ENCODE measurements at regions not wholly inside any gene's neighbourhood (a gene's known extent, or its start where the extent isn't known, plus 50 kb on each side); places are given as distances from the start of the nearest gene placed in this dataset.
A peak's percentile ranks its signal among the peaks of the same experiment; 100 is the strongest.

- WGBS, 2 donors (ENCODE audit: low coverage in 1 of 2): 94 to 95% methylated on average over 5 to 6 of the region's 6 CpGs
- no peak for ATAC-seq
- TF ChIP-seq EP300 (IDR thresholded peaks at IDR 0.05): no peak
- no peak for TF ChIP-seq CTCF (IDR thresholded peaks at IDR 0.05)
- no peak for TF ChIP-seq POLR2AphosphoS5 (IDR thresholded peaks at IDR 0.05)
- TF ChIP-seq POLR2A (IDR thresholded peaks at IDR 0.05): no peak
- H3K4me3 ChIP-seq: no peak overlapping the region
- H3K36me3 ChIP-seq: no peaks in the 10 kb centered on the region
- peaks cover 0 to 20% (median 0%) of the 10 kb centered on the region in 3 donors for H3K4me1 ChIP-seq
- no peaks in the 10 kb centered on the region for H3K9me3 ChIP-seq
- H3K27me3 ChIP-seq: no peaks in the 10 kb centered on the region
- H3K27ac ChIP-seq: no peak overlapping the region
These were observed 331.6 kb downstream of the DUSP6 start for GRCh38 chr12:89020689-89021088.

- ATAC-seq: no peak
- no peak overlapping the region for H3K27ac ChIP-seq
- H3K9me3 ChIP-seq: no peaks in the 10 kb centered on the region
- TF ChIP-seq POLR2AphosphoS5 (IDR thresholded peaks at IDR 0.05): no peak
- no peak for TF ChIP-seq POLR2A (IDR thresholded peaks at IDR 0.05)
- no peak for TF ChIP-seq EP300 (IDR thresholded peaks at IDR 0.05)
- no peak for TF ChIP-seq CTCF (IDR thresholded peaks at IDR 0.05)
- no peak overlapping the region for H3K4me3 ChIP-seq
- H3K27me3 ChIP-seq: no peaks in the 10 kb centered on the region
- H3K36me3 ChIP-seq: no peaks in the 10 kb centered on the region
- H3K4me1 ChIP-seq: peaks cover 0 to 20% (median 0%) of the 10 kb centered on the region in 3 donors
These were observed 332.2 kb downstream of the DUSP6 start for GRCh38 chr12:89020121-89020480.

- TF ChIP-seq EP300 (IDR thresholded peaks at IDR 0.05) (no peak), POLR2AphosphoS5 (IDR thresholded peaks at IDR 0.05) (no peak), CTCF (IDR thresholded peaks at IDR 0.05) (peak; percentile 67 to 89 (median 82))
- ATAC-seq: peak; percentile 91
- Histone ChIP-seq H3K36me3 (no peaks in the 10 kb centered on the region), H3K9me3 (no peaks in the 10 kb centered on the region), H3K27me3 (no peaks in the 10 kb centered on the region), H3K27ac (no peak overlapping the region), H3K4me3 (peak overlapping the region; percentile 9 to 24), H3K4me1 (peaks cover 0 to 20% (median 0%) of the 10 kb centered on the region in 3 donors)
- WGBS, 2 donors (ENCODE audit: low coverage in 1 of 2): 2 to 5% methylated on average over 10 to 14 of the region's 14 CpGs
These were observed 332.7 kb downstream of the DUSP6 start for GRCh38 chr12:89019439-89020120.

DNA sequence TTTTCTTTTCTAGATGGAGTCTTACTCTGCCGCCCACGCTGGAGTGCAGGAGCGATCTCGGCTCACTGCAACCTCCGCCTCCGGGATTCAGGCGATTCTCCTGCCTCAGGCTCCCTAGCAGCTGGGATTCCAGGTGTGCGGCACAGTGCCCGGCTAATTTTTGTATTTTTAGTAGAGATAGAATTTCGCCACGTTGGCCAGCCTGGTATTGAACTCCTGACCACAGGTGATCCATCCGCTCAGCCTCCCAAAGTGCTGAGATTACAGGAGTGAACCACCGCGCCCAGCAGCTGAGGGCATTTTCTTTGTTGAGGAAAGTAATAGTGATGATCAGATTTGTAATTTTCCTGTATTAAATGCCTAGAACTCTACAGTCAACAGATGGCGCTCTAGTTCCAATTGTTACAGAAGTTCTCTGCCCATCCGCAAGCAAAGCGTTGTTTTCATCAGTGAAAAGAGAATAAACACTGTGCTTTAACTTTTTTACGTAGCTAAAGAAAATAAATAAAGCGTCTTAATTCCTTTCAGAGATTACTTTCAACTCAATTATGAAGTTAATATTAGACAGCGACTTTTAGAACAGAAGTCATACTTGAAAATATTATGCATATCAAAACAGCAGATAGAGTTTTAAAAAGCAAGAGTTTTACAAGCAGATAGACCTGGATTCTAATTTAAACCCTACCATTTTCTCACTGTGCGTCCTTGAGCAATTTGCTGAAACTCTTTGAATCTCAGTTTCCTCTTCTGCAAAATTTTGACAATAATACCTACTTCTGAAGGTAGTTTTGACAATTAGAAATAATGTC, 335.1 kb downstream of the DUSP6 start:
- no peak for TF ChIP-seq EP300 (IDR thresholded peaks at IDR 0.05)
- TF ChIP-seq CTCF (IDR thresholded peaks at IDR 0.05): peak; percentile 66 to 78 (median 71)
- no peak for TF ChIP-seq POLR2AphosphoS5 (IDR thresholded peaks at IDR 0.05)
- TF ChIP-seq POLR2A (IDR thresholded peaks at IDR 0.05): no peak
- WGBS, 2 donors (ENCODE audit: low coverage in 1 of 2): 1 to 9% methylated on average over 8 to 12 of the region's 21 CpGs
- H3K36me3 ChIP-seq: no peaks in the 10 kb centered on the region
- no peaks in the 10 kb centered on the region for H3K27me3 ChIP-seq
- no peaks in the 10 kb centered on the region for H3K9me3 ChIP-seq
- H3K4me3 ChIP-seq: peak overlapping the region in 1 of 2 donors; percentile 5
- no peak overlapping the region for H3K27ac ChIP-seq
- peaks cover 0 to 20% (median 0%) of the 10 kb centered on the region in 3 donors for H3K4me1 ChIP-seq
- ATAC-seq: peak; percentile 45

All from gastroesophageal sphincter (tissue), 4 donors.